ENCODE measurements at regions not wholly inside any gene's neighbourhood (a gene's known extent, or its start where the extent isn't known, plus 50 kb on each side); places are given as distances from the start of the nearest gene placed in this dataset.

GRCh38 chr12:39227218-39227617, 215.7 kb downstream of the KIF21A start (continued):
- no peak for TF ChIP-seq HDAC6 (IDR thresholded peaks at IDR 0.05; ENCODE audit: low read depth, low read length)

GRCh38 chr12:39224971-39225370, 217.9 kb downstream of the KIF21A start:
- Histone ChIP-seq H3K4me3 (ENCODE audit: extremely low read depth in 1 of 4, insufficient read depth in 2 of 4, low read depth in 3 of 4, low read length in 4 of 4) (no peak overlapping the region), H3K18ac (ENCODE audit: extremely low read depth, low read length) (no peak overlapping the region), H3K27me3 (replicated peaks in 1 of 4; ENCODE audit: control insufficient read depth in 3 of 4, extremely low read depth in 1 of 4, insufficient read depth in 3 of 4, low read length in 3 of 4) (no peaks in the 10 kb centered on the region), H2BK120ac (replicated peaks; ENCODE audit: low read depth, low read length) (no peak overlapping the region), H2AFZ (ENCODE audit: low read length) (no peak overlapping the region), H2BK12ac (ENCODE audit: low read depth, low read length) (no peak overlapping the region), H4K5ac (ENCODE audit: insufficient read length, low read depth, low read length) (no peak overlapping the region), H3K4me1 (replicated peaks in 1 of 4; ENCODE audit: control insufficient read depth in 3 of 4, insufficient read depth in 4 of 4, low read length in 3 of 4) (no peaks in the 10 kb centered on the region), H3K23me2 (ENCODE audit: low read depth, low read length) (no peaks in the 10 kb centered on the region), H2BK20ac (ENCODE audit: low read length) (no peak overlapping the region), H4K8ac (ENCODE audit: extremely low read depth, insufficient read depth, low read length) (no peak overlapping the region), H3K9me3 (ENCODE audit: insufficient read depth in 2 of 2, low read depth in 1 of 2, low read length in 1 of 2) (no peaks in the 10 kb centered on the region), H3K79me2 (ENCODE audit: control insufficient read depth in 1 of 2, insufficient read depth in 2 of 2, low read length in 2 of 2) (no peaks in the 10 kb centered on the region), H4K91ac (replicated peaks; ENCODE audit: insufficient read length, low read length) (no peak overlapping the region), H2BK5ac (ENCODE audit: low read depth, low read length) (no peak overlapping the region), H3K27ac (ENCODE audit: low read depth, low read length) (no peak overlapping the region), H2BK15ac (ENCODE audit: low read length) (no peak overlapping the region), H4K20me1 (replicated peaks in 1 of 2; ENCODE audit: control insufficient read depth in 1 of 2, insufficient read depth in 2 of 2, low read length in 2 of 2) (no peaks in the 10 kb centered on the region), H2AK5ac (ENCODE audit: low read depth, low read length) (no peak overlapping the region), H3K14ac (ENCODE audit: insufficient read length) (no peak overlapping the region), H3K36me3 (ENCODE audit: control insufficient read depth in 2 of 4, insufficient read depth in 4 of 4, low read length in 3 of 4) (no peaks in the 10 kb centered on the region), H3K56ac (replicated peaks; ENCODE audit: insufficient read length, low read depth, low read length) (no peak overlapping the region), H3K79me1 (ENCODE audit: low read depth, low read length) (no peaks in the 10 kb centered on the region), H3K4ac (replicated peaks; ENCODE audit: insufficient read length, low read depth, low read length) (no peak overlapping the region), H3K4me2 (ENCODE audit: insufficient read depth in 1 of 2, low read depth in 2 of 2, low read length in 2 of 2) (no peak overlapping the region), H3K9ac (replicated peaks in 1 of 4; ENCODE audit: extremely low read depth in 1 of 4, low read depth in 3 of 4, low read length in 3 of 4) (no peak overlapping the region), H3K23ac (ENCODE audit: insufficient read length) (no peak overlapping the region)
- FAIRE-seq, result no peak
- DNase-seq (ENCODE audit: low read depth in 1 of 2, low spot score in 2 of 2), result no peak
- no peak for TF ChIP-seq RAD21 (IDR thresholded peaks at IDR 0.05 in 1 of 2, conservative IDR thresholded peaks at IDR 0.05 in 1 of 2; ENCODE audit: low read depth in 2 of 2, low read length in 2 of 2)
- TF ChIP-seq, protein P1, sequence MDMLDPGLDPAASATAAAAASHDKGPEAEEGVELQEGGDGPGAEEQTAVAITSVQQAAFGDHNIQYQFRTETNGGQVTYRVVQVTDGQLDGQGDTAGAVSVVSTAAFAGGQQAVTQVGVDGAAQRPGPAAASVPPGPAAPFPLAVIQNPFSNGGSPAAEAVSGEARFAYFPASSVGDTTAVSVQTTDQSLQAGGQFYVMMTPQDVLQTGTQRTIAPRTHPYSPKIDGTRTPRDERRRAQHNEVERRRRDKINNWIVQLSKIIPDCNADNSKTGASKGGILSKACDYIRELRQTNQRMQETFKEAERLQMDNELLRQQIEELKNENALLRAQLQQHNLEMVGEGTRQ (IDR thresholded peaks at IDR 0.05; ENCODE audit: low read length), result no peak
- TF ChIP-seq JUND (IDR thresholded peaks at IDR 0.05; ENCODE audit: low read length), result no peak
- POLR2A ChIA-PET (ENCODE audit: partially characterized antibody), result no interaction called here
- CTCF ChIA-PET (ENCODE audit: partially characterized antibody), result interaction anchor here (0.6 to 2.1 kb wide), 2 partner anchors 41 to 48 kb away, joined by 3 to 7 read pairs; no protein-coding TSS in a partner anchor
